Endothelial cell (in vitro differentiated cells): ENCODE measurements at regions not wholly inside any gene's neighbourhood (a gene's known extent, or its start where the extent isn't known, plus 50 kb on each side); places are given as distances from the start of the nearest gene placed in this dataset.
"Not testable (repeated sequence)": the region's sequence is repeated elsewhere in the genome, so short reads cannot be mapped to it uniquely, and the experiment has no call there.

Experiments used
- DNase-seq: peaks from one replicate; pipeline ENCODE4 v3.0.0; 2021; ENCODE audit warnings: low spot score
- H3K27ac Mint-ChIP-seq: one replicate; pipeline ENCODE4 v1.8.0; 2021; ENCODE audit warnings: mixed read lengths, inconsistent platforms; ENCODE audit not compliant: unreplicated experiment
- H3K27me3 Mint-ChIP-seq: one replicate; pipeline ENCODE4 v1.8.0; 2021; ENCODE audit warnings: mild to moderate bottlenecking, moderate library complexity, mixed read lengths, inconsistent platforms; ENCODE audit not compliant: unreplicated experiment
- H3K36me3 Mint-ChIP-seq: one replicate; pipeline ENCODE4 v1.8.0; 2021; ENCODE audit warnings: mild to moderate bottlenecking, low read depth, mixed read lengths, inconsistent platforms; ENCODE audit not compliant: unreplicated experiment
- H3K4me1 Mint-ChIP-seq: one replicate; pipeline ENCODE4 v1.8.0; 2021; ENCODE audit warnings: mild to moderate bottlenecking, mixed read lengths, inconsistent platforms; ENCODE audit not compliant: unreplicated experiment
- H3K4me3 Mint-ChIP-seq: one replicate; pipeline ENCODE4 v1.8.0; 2021; ENCODE audit warnings: mild to moderate bottlenecking, mixed read lengths, inconsistent platforms; ENCODE audit not compliant: unreplicated experiment
- H3K9me3 Mint-ChIP-seq: one replicate; pipeline ENCODE4 v1.8.0; 2021; ENCODE audit warnings: mixed read lengths, inconsistent platforms; ENCODE audit not compliant: unreplicated experiment
- TF ChIP-seq, protein P1 (sequence below): fragments of 200-600 bp; sonication (generic); IDR thresholded peaks from one replicate; pipeline ENCODE4 v1.5.0; 2021; ENCODE audit warnings: antibody characterized with exemption; ENCODE audit not compliant: unreplicated experiment

DNA sequence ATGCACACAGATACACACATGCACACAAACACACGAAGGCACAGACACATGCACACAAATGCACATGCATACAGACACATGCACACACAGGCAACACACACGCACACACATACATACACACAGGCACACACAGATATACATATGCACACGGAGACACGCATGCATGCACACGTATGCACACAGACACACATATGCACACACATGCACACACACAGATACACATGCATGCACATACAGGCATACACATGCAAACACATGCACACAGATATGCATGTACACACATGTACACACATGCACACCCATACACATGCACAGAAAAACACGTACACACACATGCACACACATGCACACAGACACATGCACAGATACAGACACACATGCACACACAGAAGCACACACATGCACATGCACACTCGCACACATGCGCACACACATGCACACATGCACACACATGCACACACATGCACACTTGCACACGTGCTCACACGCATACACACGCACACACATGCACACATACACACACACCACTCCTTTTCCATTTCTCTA, 70.8 kb upstream of the ALDH3B2 start:
- Mint-ChIP-seq H3K27ac (no peak overlapping the region), H3K9me3 (no peaks in the 10 kb centered on the region), H3K36me3 (no peaks in the 10 kb centered on the region), H3K27me3 (peaks cover 10% of the 10 kb centered on the region), H3K4me3 (no peak overlapping the region), H3K4me1 (no peaks in the 10 kb centered on the region)
- no peak for DNase-seq
- TF ChIP-seq, protein P1, sequence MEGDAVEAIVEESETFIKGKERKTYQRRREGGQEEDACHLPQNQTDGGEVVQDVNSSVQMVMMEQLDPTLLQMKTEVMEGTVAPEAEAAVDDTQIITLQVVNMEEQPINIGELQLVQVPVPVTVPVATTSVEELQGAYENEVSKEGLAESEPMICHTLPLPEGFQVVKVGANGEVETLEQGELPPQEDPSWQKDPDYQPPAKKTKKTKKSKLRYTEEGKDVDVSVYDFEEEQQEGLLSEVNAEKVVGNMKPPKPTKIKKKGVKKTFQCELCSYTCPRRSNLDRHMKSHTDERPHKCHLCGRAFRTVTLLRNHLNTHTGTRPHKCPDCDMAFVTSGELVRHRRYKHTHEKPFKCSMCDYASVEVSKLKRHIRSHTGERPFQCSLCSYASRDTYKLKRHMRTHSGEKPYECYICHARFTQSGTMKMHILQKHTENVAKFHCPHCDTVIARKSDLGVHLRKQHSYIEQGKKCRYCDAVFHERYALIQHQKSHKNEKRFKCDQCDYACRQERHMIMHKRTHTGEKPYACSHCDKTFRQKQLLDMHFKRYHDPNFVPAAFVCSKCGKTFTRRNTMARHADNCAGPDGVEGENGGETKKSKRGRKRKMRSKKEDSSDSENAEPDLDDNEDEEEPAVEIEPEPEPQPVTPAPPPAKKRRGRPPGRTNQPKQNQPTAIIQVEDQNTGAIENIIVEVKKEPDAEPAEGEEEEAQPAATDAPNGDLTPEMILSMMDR = no peak

DNA sequence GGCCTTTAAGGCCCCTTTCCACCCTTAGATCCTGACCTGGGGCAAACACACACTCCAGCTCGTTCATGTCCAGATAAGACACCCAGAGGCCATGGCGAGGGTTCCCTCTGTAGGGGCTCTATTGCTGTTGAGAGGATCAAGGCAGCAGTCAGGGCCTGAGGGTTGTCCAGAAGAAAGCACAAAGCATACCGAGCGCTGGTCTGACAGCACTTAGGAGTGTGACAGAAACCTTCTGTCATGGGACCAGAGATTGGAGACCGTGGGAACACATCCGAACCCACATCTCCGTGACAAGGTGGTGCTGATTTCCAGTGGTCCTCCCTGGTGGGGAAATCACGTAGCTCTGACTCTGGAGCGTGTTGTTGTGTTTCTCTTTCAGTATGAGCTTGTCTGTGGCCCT, 69.8 kb upstream of the ALDH3B2 start:
- H3K27me3 Mint-ChIP-seq, H3K4me1 Mint-ChIP-seq, H3K9me3 Mint-ChIP-seq, H3K36me3 Mint-ChIP-seq, H3K4me3 Mint-ChIP-seq, H3K27ac Mint-ChIP-seq, DNase-seq: not testable (repeated sequence)

DNA sequence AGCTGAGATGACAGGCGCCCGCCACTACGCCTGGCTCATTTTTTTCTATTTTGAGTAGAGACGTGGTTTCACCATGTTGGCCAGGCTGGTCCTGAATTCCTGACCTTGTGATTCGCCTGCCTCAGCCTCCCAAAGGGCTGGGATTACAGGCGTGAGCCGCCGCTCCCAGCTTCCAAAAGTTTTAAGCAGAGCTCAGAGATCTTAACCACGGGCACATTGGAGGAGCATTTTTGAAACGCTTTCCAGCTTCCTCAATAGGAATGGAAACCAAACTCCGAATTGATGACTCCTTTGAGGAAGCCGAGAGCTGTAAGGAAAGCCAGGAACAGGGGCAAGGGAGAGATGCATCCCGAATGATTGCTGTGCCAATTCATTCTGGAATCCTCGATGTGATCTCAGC, 63.8 kb upstream of the ALDH3B2 start:
- not testable (repeated sequence) for H3K27me3 Mint-ChIP-seq, H3K4me3 Mint-ChIP-seq, H3K4me1 Mint-ChIP-seq, DNase-seq, H3K9me3 Mint-ChIP-seq, H3K36me3 Mint-ChIP-seq, H3K27ac Mint-ChIP-seq

DNA sequence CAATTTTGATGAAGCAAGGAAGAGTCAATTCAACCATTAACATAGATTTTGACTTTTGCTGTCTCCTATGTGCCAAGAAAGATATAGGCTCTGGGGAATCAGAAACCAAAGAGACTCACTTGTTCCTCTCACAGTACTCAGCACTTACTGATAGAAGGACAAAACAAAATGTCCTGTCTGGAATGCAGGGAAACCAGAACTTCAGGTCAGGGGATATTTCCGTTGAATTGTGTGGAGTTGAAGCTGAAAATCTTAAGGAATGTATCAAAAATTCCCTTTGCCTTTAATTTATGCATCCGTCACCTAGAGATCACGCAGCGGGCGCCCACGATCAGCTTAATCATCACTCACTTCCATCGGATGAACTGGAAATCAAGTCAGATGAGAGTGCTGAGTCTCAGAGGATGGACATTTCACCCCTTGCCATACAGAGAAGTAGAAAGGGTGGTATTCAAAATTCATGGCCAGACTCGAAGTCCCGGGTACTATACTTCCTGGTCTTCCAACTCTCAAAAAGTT, 63.2 kb upstream of the ALDH3B2 start:
- DNase-seq, H3K27ac Mint-ChIP-seq, H3K27me3 Mint-ChIP-seq, H3K4me1 Mint-ChIP-seq, H3K4me3 Mint-ChIP-seq, H3K36me3 Mint-ChIP-seq, H3K9me3 Mint-ChIP-seq: not testable (repeated sequence)

DNA sequence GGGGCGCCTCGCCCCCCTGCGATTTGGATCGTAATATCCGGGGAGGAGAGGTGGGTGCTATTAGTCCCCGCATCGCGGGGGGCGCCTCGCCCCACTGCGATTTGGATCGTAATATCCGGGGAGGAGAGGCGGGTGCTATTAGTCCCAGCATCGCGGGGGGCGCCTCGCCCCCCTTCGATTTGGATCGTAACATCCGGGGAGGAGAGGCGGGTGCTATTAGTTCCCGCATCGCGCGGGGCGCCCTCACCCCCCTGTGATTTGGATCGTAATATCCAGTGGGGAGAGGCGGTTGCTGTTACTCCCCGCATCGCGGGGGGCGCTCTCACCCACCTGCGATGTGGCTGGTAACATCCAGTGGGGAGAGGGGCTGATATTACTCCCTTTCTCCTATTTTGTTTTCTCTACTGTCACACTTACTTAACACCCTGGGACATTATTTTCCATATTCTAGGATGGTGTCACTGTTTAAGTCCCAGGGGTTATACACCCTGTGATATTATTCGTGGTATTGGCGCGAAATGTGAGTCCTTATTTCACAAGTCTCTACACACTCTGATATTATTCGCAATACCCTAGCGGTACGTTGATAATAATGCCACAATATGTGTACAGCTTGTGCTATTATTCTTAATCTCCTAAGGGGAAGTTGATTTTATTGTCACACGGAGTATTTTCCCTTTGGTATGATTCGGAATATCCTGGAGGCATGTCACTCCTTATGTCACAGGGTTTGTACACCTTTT, 57.8 kb upstream of the ALDH3B2 start:
- DNase-seq = peak; percentile 25
- TF ChIP-seq, protein P1 = no peak
- no peak overlapping the region for H3K4me3 Mint-ChIP-seq
- peaks cover 5% of the 10 kb centered on the region for H3K4me1 Mint-ChIP-seq
- H3K9me3 Mint-ChIP-seq = no peaks in the 10 kb centered on the region
- H3K36me3 Mint-ChIP-seq = no peaks in the 10 kb centered on the region
- H3K27me3 Mint-ChIP-seq = peaks cover 4% of the 10 kb centered on the region
- H3K27ac Mint-ChIP-seq = no peak overlapping the region

DNA sequence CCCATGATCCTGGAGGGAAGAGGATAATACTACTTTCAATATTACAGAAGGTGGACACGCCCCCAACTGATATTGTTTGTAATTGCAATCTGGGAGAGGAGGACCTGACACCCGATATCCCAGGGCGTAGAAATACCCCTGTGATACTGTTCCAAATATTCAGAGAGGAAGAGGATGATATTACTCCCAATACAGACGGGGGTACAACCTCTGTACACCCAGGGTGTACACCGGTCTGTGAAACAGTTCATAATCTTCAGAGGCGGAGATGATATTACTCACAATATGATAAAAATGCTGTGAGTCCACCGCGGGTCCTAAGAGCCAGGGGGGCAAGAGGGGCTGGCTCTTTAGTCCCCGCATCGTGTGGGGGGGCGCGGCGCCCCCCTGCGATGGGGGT, 57.2 kb upstream of the ALDH3B2 start:
- Mint-ChIP-seq H3K27ac (no peak overlapping the region), H3K4me1 (peaks cover 5% of the 10 kb centered on the region), H3K27me3 (peaks cover 5% of the 10 kb centered on the region), H3K36me3 (no peaks in the 10 kb centered on the region), H3K4me3 (no peak overlapping the region), H3K9me3 (no peaks in the 10 kb centered on the region)
- no peak for DNase-seq
- TF ChIP-seq, protein P1 = no peak

DNA sequence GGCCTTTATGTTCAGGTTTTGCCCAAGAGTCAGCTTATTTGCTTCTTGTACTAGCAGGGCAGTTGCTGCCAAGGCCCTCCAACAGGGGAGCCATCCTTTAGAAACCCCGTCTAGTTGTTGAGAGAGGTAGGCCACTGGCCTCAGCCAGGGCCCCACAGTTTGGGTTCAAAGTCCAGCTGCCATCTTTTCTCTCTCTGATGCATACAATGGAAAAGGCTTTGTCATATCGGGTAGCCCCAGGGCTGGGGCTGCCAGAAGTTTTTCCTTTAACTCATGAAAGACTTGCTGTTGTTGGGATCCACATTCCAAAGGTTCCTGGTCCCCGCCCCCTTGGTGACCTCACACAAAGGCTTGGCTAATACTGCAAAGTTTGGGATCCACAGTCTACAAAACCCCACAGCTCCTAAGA, 53.7 kb upstream of the ALDH3B2 start:
- not testable (repeated sequence) for H3K4me3 Mint-ChIP-seq

DNA sequence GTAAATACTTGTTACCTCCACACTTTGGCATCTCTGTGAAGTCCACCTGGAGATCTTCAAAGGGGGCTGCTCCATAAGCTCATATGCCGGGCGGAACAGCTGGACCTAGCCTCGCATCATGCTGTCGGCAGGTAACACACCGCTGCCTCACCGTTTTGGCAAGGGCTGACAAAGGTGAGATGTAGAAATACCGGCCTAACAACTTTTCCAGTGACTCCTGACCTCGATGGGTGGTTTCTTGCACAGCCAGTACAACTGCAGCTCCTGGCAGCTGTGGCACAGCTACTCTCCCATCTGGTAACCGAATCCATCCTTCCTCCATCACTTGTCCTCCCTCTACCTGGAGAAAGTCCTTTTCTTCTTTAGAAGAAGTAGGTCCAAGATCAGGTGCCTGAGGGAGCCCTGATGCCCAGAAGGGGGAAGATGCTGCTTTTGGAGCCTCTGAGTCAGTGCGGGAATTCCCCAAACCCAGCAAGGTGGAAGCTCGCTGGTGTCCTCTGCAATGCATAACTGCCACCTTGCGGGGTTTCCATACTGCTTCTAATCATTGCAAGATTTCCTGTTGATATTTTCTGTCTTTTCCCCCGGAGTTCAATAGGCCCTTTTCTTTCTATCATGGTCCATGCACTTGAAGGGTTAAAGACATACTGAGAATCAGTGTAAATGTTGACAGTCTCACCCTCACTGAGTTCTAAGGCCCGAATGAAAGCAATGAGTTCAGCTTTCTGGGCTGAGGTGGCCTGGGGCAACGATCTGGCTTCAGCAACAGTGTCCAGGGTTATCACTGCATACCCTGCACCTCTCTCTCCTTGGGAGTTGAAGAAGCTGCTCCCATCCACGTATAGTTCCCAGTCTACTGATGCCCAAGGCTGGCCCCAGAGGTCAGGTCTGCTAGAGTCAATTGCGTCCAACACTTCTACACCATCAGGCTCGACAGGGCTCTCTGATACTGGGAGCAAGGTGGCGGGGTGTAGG, 52.9 kb upstream of the ALDH3B2 start:
- H3K27me3 Mint-ChIP-seq, H3K4me1 Mint-ChIP-seq: not testable (repeated sequence)

More for the DNA sequence above, 53.7 kb upstream of the ALDH3B2 start:
- H3K36me3 Mint-ChIP-seq, H3K27ac Mint-ChIP-seq, H3K9me3 Mint-ChIP-seq, H3K4me1 Mint-ChIP-seq, H3K27me3 Mint-ChIP-seq, DNase-seq: not testable (repeated sequence)

More for the DNA sequence above, 52.9 kb upstream of the ALDH3B2 start:
- not testable (repeated sequence) for H3K4me3 Mint-ChIP-seq, H3K36me3 Mint-ChIP-seq, DNase-seq, H3K9me3 Mint-ChIP-seq, H3K27ac Mint-ChIP-seq
